K562 (cell line): ENCODE measurements at regions not wholly inside any gene's neighbourhood (a gene's known extent, or its start where the extent isn't known, plus 50 kb on each side); places are given as distances from the start of the nearest gene placed in this dataset.

ENCODE experiments used
- ATAC-seq: fragments of 200-7000 bp; cut with Tn5 transposase; 3 replicates; pipeline ENCODE4 v1.9.1; 2020; ENCODE audit warnings: moderate library complexity
- BruUV-seq: library from RNA; stranded (reverse); fragments of 400-500 nt; replicated peaks from 2 replicates; lab custom pipeline; 2021; lab: Mats Ljungman, UMichigan
- CTCF ChIA-PET: fragments of 300-600 bp; formaldehyde crosslinking; extraction: SDS; loops from one replicate; lab custom pipeline; 2021; ENCODE audit warnings: low intra/inter-chr PET ratio; lab: Yijun Ruan, JAX
- POLR2A ChIA-PET: fragments of 300-600, 350-650 bp; sonication (Branson Sonifier 250); formaldehyde crosslinking; extraction: SDS; loops from one replicate; lab custom pipeline; 2021; ENCODE audit warnings: antibody characterized with exemption, inconsistent platforms; lab: Yijun Ruan, JAX
- DNase-seq, 4 experiments: peaks; one replicate each; pipeline versions ENCODE4 v3.0.0 to v3.0.0-alpha.2; 2011 to 2018; ENCODE audit warnings: low spot score in 3 of 4, mixed read lengths in 3 of 4; ENCODE audit errors: extremely low read depth in 1 of 4
- FAIRE-seq: peaks from 2 replicates; lab custom pipeline; 2011; peaks lifted over from hg19 to GRCh38; lab: Jason Lieb, UNC
- H2AFZ ChIP-seq: 2 replicates; pipeline ENCODE4 v1.6.0; 2011; ENCODE audit warnings: low read depth, low read length, control low read depth, inconsistent platforms
- H3K27ac ChIP-seq: fragments of 200-600 bp; 3 replicates; pipeline ENCODE4 v1.8.0; 2011; ENCODE audit warnings: low read depth, mild to moderate bottlenecking, control low read depth, inconsistent platforms, low read length, moderate library complexity, mixed read lengths; ENCODE audit errors: extremely low read depth
- H3K27me3 ChIP-seq, 2 experiments: fragments of 300-600 bp in 1 of 2; 2 replicates in 1 of 2; 3 replicates in 1 of 2; pipeline versions ENCODE4 v1.6.0 to v1.8.0; 2011; ENCODE audit warnings: inconsistent platforms in 2 of 2, low read length in 2 of 2, mild to moderate bottlenecking in 1 of 2, mixed read lengths in 1 of 2, moderate library complexity in 1 of 2; ENCODE audit not compliant: control insufficient read depth in 2 of 2, insufficient read depth in 2 of 2
- H3K36me3 ChIP-seq: fragments of 300-600 bp; 3 replicates; pipeline ENCODE4 v1.8.0; 2011; ENCODE audit warnings: mild to moderate bottlenecking, low read length, inconsistent platforms; ENCODE audit not compliant: control insufficient read depth, insufficient read depth
- H3K4me1 ChIP-seq, 2 experiments: fragments of 200-600 bp in 1 of 2; replicated peaks in 1 of 2; 2 replicates in 1 of 2; 3 replicates in 1 of 2; pipeline versions ENCODE4 v1.5.1 to v1.8.0; 2011; ENCODE audit warnings: inconsistent platforms in 2 of 2, low read length in 2 of 2, mild to moderate bottlenecking in 1 of 2, mixed read lengths in 1 of 2, moderate library complexity in 1 of 2; ENCODE audit not compliant: control insufficient read depth in 2 of 2, insufficient read depth in 2 of 2
- H3K4me2 ChIP-seq: 2 replicates; pipeline ENCODE4 v1.6.1; 2011; ENCODE audit warnings: low read length, control low read depth, inconsistent platforms, mixed read lengths; ENCODE audit not compliant: insufficient read depth
- H3K4me3 ChIP-seq: fragments of 200-600 bp; sonication (generic), shearing (Covaris generic); 2 replicates; pipeline ENCODE4 v1.5.1; 2016; ENCODE audit warnings: control low read depth, inconsistent platforms
- H3K79me2 ChIP-seq: fragments of 200-600 bp; 3 replicates; pipeline ENCODE4 v1.8.0; 2011; ENCODE audit warnings: low read length, inconsistent platforms; ENCODE audit not compliant: control insufficient read depth, insufficient read depth
- H3K9ac ChIP-seq, 2 experiments: 2 replicates each; pipeline versions ENCODE4 v1.6.0 to v1.6.1; 2011; ENCODE audit warnings: low read depth in 2 of 2, low read length in 2 of 2, control low read depth in 1 of 2, inconsistent platforms in 1 of 2, mild to moderate bottlenecking in 1 of 2, mixed read lengths in 1 of 2; ENCODE audit not compliant: insufficient read depth in 1 of 2
- H3K9me1 ChIP-seq: one replicate; pipeline ENCODE4 v1.6.0; 2011; ENCODE audit warnings: inconsistent platforms, mild to moderate bottlenecking, low read length, moderate library complexity; ENCODE audit not compliant: control insufficient read depth, insufficient read depth
- H3K9me3 ChIP-seq: replicated peaks from 2 replicates; pipeline ENCODE4 v1.5.1; 2011; ENCODE audit warnings: low read depth, low read length, inconsistent platforms; ENCODE audit not compliant: control insufficient read depth, insufficient read depth
- H4K20me1 ChIP-seq: replicated peaks from 2 replicates; pipeline ENCODE4 v1.6.1; 2011; ENCODE audit warnings: low read length, inconsistent platforms, mixed read lengths; ENCODE audit not compliant: control insufficient read depth, insufficient read depth
- ARID2 ChIP-seq: fragments of 450-650 bp; IDR thresholded peaks from 2 replicates; pipeline ENCODE4 v1.6.1; 2017; ENCODE audit warnings: antibody characterized with exemption, mild to moderate bottlenecking
- ESRRB ChIP-seq: fragments of 250-450 bp; sonication (Bioruptor Pico); IDR thresholded peaks from 2 replicates; pipeline ENCODE4 v1.5.0; 2020; ENCODE audit warnings: mild to moderate bottlenecking, moderate library complexity, borderline replicate concordance
- HMG20B ChIP-seq: fragments of 250-450 bp; sonication (Bioruptor Pico); IDR thresholded peaks from 2 replicates; pipeline ENCODE4 v1.5.0; 2021; ENCODE audit warnings: mild to moderate bottlenecking
- KAT7 ChIP-seq: sonication (generic); formaldehyde crosslinking; IDR thresholded peaks from 2 replicates; pipeline ENCODE4 v1.8.0; 2022; ENCODE audit warnings: missing genetic modification reagents, mild to moderate bottlenecking, borderline replicate concordance
- NBN ChIP-seq: fragments of 450-650 bp; IDR thresholded peaks from 2 replicates; pipeline ENCODE4 v1.6.1; 2016; ENCODE audit warnings: low read depth, mild to moderate bottlenecking
- XRCC3 ChIP-seq: fragments of 450-650 bp; IDR thresholded peaks from 2 replicates; pipeline ENCODE4 v1.6.1; 2017; ENCODE audit warnings: mild to moderate bottlenecking, moderate library complexity
- XRCC4 ChIP-seq: IDR thresholded peaks from one replicate; pipeline ENCODE4 v1.6.1; 2011; ENCODE audit not compliant: insufficient read depth, insufficient read length; ENCODE audit errors: extremely low read depth
- YY1 ChIP-seq, 3 experiments: IDR thresholded peaks; 2 replicates each; pipeline ENCODE4 v1.6.1; 2011; ENCODE audit warnings: low read length in 2 of 3, mild to moderate bottlenecking in 2 of 3, moderate library complexity in 2 of 3, borderline replicate concordance in 1 of 3, control low read depth in 1 of 3, low read depth in 1 of 3; ENCODE audit not compliant: insufficient read depth in 3 of 3, insufficient replicate concordance in 2 of 3, control insufficient read depth in 1 of 3, insufficient read length in 1 of 3; ENCODE audit errors: extremely low read depth in 1 of 3
- ZMIZ1 ChIP-seq, 2 experiments: fragments of 150-350 bp in 1 of 2; IDR thresholded peaks; 2 replicates each; pipeline ENCODE4 v1.6.1; 2012 to 2016; ENCODE audit warnings: low read depth in 2 of 2, low read length in 2 of 2, mild to moderate bottlenecking in 1 of 2, moderate library complexity in 1 of 2
- ZNF140 ChIP-seq: fragments of 250-450 bp; sonication (Bioruptor Pico); IDR thresholded peaks from 2 replicates; pipeline ENCODE4 v1.8.0; 2021; ENCODE audit warnings: moderate library complexity, mild to moderate bottlenecking, inconsistent platforms
- ZNF395 ChIP-seq: fragments of 200-800 bp; sonication (Bioruptor generic); IDR thresholded peaks from 2 replicates; pipeline ENCODE4 v1.6.1; 2017; ENCODE audit warnings: missing genetic modification characterization, missing compliant biosample characterization
- ZNF766 ChIP-seq: fragments of 200-800 bp; sonication (Bioruptor generic); conservative IDR thresholded peaks from 2 replicates; pipeline ENCODE4 v1.6.1; 2016; ENCODE audit warnings: missing genetic modification characterization, missing compliant biosample characterization
- WGBS: fragments of 100-300 bp; shearing (Covaris generic); methylation state at CpG from one replicate; pipeline ENCODE4 v1.1.6; 2016; ENCODE audit warnings: low coverage, mixed read lengths; ENCODE audit not compliant: insufficient coverage; ENCODE audit errors: missing lambda C conversion rate; 5-methylcytosine and 5-hydroxymethylcytosine counted together
- in situ Hi-C: fragments of 300-500 bp; cut with MboI; formaldehyde crosslinking; loops from 4 replicates; pipeline ENCODE4 v1.15.0; 2018; ENCODE audit warnings: inconsistent platforms, mixed read lengths
- intact Hi-C: fragments of 100-400 bp; cut with micrococcal nuclease; formaldehyde crosslinking; loops from 2 replicates; pipeline ENCODE4 v1.14.2; 2022
- TF ChIP-seq, protein P1 (sequence below): fragments of 450-650 bp; IDR thresholded peaks from 2 replicates; pipeline ENCODE4 v1.6.1; 2018; ENCODE audit not compliant: partially characterized antibody

- no peaks in the 10 kb centered on the region for H4K20me1 ChIP-seq
- no peak overlapping the region for H3K9ac ChIP-seq
- WGBS: 0% methylated on average over 2 of the region's 2 CpGs
- no peak for TF ChIP-seq ZMIZ1 (IDR thresholded peaks at IDR 0.05; ENCODE audit: low read depth in 2 of 2, low read length in 2 of 2)
- no peak for TF ChIP-seq NBN
- no peak for TF ChIP-seq ZNF140 (CRISPR knock-in tag)
- TF ChIP-seq ZNF766 (CRISPR knock-in tag): no peak
- TF ChIP-seq ZNF395: no peak
- TF ChIP-seq HMG20B (CRISPR knock-in tag): no peak
- TF ChIP-seq XRCC3: no peak
- no peak for TF ChIP-seq ESRRB (CRISPR knock-in tag)
- no peak for TF ChIP-seq ARID2
- no peak for TF ChIP-seq XRCC4
- TF ChIP-seq YY1 (IDR thresholded peaks at IDR 0.05; ENCODE audit: borderline replicate concordance in 1 of 3, control insufficient read depth in 1 of 3, extremely low read depth in 1 of 3, insufficient read depth in 3 of 3, insufficient read length in 1 of 3, insufficient replicate concordance in 2 of 3, low read depth in 1 of 3, low read length in 2 of 3): no peak
- TF ChIP-seq, protein P1, sequence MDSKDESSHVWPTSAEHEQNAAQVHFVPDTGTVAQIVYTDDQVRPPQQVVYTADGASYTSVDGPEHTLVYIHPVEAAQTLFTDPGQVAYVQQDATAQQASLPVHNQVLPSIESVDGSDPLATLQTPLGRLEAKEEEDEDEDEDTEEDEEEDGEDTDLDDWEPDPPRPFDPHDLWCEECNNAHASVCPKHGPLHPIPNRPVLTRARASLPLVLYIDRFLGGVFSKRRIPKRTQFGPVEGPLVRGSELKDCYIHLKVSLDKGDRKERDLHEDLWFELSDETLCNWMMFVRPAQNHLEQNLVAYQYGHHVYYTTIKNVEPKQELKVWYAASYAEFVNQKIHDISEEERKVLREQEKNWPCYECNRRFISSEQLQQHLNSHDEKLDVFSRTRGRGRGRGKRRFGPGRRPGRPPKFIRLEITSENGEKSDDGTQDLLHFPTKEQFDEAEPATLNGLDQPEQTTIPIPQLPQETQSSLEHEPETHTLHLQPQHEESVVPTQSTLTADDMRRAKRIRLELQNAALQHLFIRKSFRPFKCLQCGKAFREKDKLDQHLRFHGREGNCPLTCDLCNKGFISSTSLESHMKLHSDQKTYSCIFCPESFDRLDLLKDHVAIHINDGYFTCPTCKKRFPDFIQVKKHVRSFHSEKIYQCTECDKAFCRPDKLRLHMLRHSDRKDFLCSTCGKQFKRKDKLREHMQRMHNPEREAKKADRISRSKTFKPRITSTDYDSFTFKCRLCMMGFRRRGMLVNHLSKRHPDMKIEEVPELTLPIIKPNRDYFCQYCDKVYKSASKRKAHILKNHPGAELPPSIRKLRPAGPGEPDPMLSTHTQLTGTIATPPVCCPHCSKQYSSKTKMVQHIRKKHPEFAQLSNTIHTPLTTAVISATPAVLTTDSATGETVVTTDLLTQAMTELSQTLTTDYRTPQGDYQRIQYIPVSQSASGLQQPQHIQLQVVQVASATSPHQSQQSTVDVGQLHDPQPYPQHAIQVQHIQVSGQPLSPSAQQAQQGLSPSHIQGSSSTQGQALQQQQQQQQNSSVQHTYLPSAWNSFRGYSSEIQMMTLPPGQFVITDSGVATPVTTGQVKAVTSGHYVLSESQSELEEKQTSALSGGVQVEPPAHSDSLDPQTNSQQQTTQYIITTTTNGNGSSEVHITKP: no peak
- TF ChIP-seq KAT7 (CRISPR knock-in tag): no peak
- no peaks in the 10 kb centered on the region for H3K4me1 ChIP-seq
- BruUV-seq: no TSS peak
- no peak overlapping the region for H3K27ac ChIP-seq
- no peaks in the 10 kb centered on the region for H3K36me3 ChIP-seq
- no peaks in the 10 kb centered on the region for H3K79me2 ChIP-seq
- H2AFZ ChIP-seq: no peak overlapping the region
- H3K9me1 ChIP-seq: no peaks in the 10 kb centered on the region
- DNase-seq (no peak), ATAC-seq (no peak), FAIRE-seq (no peak)
- intact Hi-C loops: no loop called here
- ChIA-PET CTCF (no interaction called here), POLR2A (no interaction called here)
- in situ Hi-C loops: no loop called here
- peaks cover 4% of the 10 kb centered on the region for H3K9me3 ChIP-seq
- H3K27me3 ChIP-seq: no peaks in the 10 kb centered on the region
- H3K4me2 ChIP-seq: no peak overlapping the region
- H3K4me3 ChIP-seq: no peak overlapping the region
Measured at GRCh38 chr10:53072144-53072543, 299.6 kb upstream of the MBL2 start.
